Erythroblast (primary cell): ENCODE measurements at regions not wholly inside any gene's neighbourhood (a gene's known extent, or its start where the extent isn't known, plus 50 kb on each side); places are given as distances from the start of the nearest gene placed in this dataset.

ENCODE experiments used
- GATA1 ChIP-seq: IDR thresholded peaks from 2 replicates; pipeline ENCODE4 v1.6.1; 2011; ENCODE audit warnings: low read depth, mild to moderate bottlenecking, control low read depth, low read length, moderate library complexity
- POLR2A ChIP-seq: IDR thresholded peaks from 2 replicates; pipeline ENCODE4 v1.6.1; 2011; ENCODE audit warnings: mild to moderate bottlenecking, low read length

- TF ChIP-seq POLR2A (no peak), GATA1 (no peak)
These were observed 76.0 kb upstream of the HMGA2 start for GRCh38 chr12:65748332-65748731.
